Suprapubic skin (tissue), 4 donors: ENCODE measurements at regions not wholly inside any gene's neighbourhood (a gene's known extent, or its start where the extent isn't known, plus 50 kb on each side); places are given as distances from the start of the nearest gene placed in this dataset.

Experiments
- DNase-seq, 2 donors: peaks; one replicate each; pipeline ENCODE4 v3.0.0-alpha.2; 2019; ENCODE audit warnings: low spot score in 2 of 2
- H3K27ac ChIP-seq: fragments of 200-600 bp; sonication (generic); one replicate; pipeline ENCODE4 v1.5.1; 2019
- H3K27me3 ChIP-seq: fragments of 200-600 bp; sonication (generic); one replicate; pipeline ENCODE4 v1.5.1; 2019
- H3K36me3 ChIP-seq: fragments of 200-600 bp; sonication (generic); one replicate; pipeline ENCODE4 v1.5.1; 2019
- H3K4me1 ChIP-seq: fragments of 200-600 bp; sonication (generic); one replicate; pipeline ENCODE4 v1.5.1; 2019
- H3K4me3 ChIP-seq: fragments of 200-600 bp; sonication (generic); one replicate; pipeline ENCODE4 v1.5.1; 2019; ENCODE audit warnings: mild to moderate bottlenecking
- H3K9me3 ChIP-seq: fragments of 200-600 bp; sonication (generic); one replicate; pipeline ENCODE4 v1.5.1; 2019
- CTCF ChIP-seq, 2 donors: fragments of 200-600 bp in 1 of 2; fragments of 450-650 bp in 1 of 2; sonication (generic) in 1 of 2; IDR thresholded peaks; one replicate each; pipeline ENCODE4 v1.5.1; 2016 to 2019; ENCODE audit warnings: antibody characterized with exemption in 2 of 2, mild to moderate bottlenecking in 1 of 2, moderate library complexity in 1 of 2
- EP300 ChIP-seq: sonication (generic); formaldehyde crosslinking; IDR thresholded peaks from one replicate; pipeline ENCODE4 v1.6.1; 2017; ENCODE audit warnings: antibody characterized with exemption
- POLR2A ChIP-seq, 2 donors: fragments of 450-650 bp; IDR thresholded peaks; one replicate each; pipeline ENCODE4 v1.6.1; 2017; ENCODE audit warnings: antibody characterized with exemption in 2 of 2, mild to moderate bottlenecking in 2 of 2, moderate library complexity in 2 of 2
- POLR2AphosphoS5 ChIP-seq, 3 donors: sonication (generic); formaldehyde crosslinking; IDR thresholded peaks; one replicate each; pipeline ENCODE4 v1.6.1; 2017; ENCODE audit warnings: antibody characterized with exemption in 3 of 3
- WGBS: methylation state at CpG from one replicate; pipeline ENCODE4 v1.1.5; 2018; 5-methylcytosine and 5-hydroxymethylcytosine counted together

GRCh38 chr20:61135266-61135665 is 116.8 kb upstream of the CDH4 start:
- Histone ChIP-seq H3K4me1 (no peaks in the 10 kb centered on the region), H3K4me3 (no peak overlapping the region), H3K27ac (no peak overlapping the region), H3K27me3 (peaks cover 43% of the 10 kb centered on the region), H3K9me3 (no peaks in the 10 kb centered on the region), H3K36me3 (no peaks in the 10 kb centered on the region)
- TF ChIP-seq EP300 (no peak), POLR2AphosphoS5 (IDR thresholded peaks at IDR 0.05) (no peak), CTCF (IDR thresholded peaks at IDR 0.05) (no peak), POLR2A (IDR thresholded peaks at IDR 0.05) (no peak)
- 61% methylated on average over 11 of the region's 11 CpGs for WGBS
- no peak for DNase-seq

GRCh38 chr20:61135968-61136367 is 116.1 kb upstream of the CDH4 start:
- Histone ChIP-seq H3K4me1 (no peaks in the 10 kb centered on the region), H3K9me3 (no peaks in the 10 kb centered on the region), H3K36me3 (no peaks in the 10 kb centered on the region), H3K4me3 (no peak overlapping the region), H3K27ac (no peak overlapping the region), H3K27me3 (peaks cover 41% of the 10 kb centered on the region)
- 31% methylated on average over 10 of the region's 15 CpGs for WGBS
- TF ChIP-seq POLR2A (IDR thresholded peaks at IDR 0.05) = no peak
- no peak for TF ChIP-seq CTCF (IDR thresholded peaks at IDR 0.05)
- TF ChIP-seq POLR2AphosphoS5 (IDR thresholded peaks at IDR 0.05) = no peak
- no peak for TF ChIP-seq EP300
- no peak for DNase-seq

DNA sequence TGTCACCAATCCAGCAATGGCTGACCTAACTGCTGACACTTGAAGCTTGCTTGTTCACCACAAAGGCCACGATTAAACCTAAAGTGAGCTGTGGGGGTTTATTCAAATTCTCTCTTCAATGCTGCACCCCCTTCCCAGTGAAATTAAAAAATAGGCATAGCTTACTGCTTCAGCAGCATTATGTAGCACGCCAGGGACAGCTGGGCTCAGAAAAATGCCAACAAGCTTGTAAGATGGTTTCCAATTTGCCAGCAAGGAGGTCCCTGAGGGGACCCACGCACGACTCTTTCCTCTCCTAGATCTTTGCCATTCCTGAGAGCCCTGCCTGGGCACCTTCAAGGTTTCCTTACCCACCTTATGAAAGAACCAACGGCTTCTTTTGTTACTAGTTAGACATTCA is 113.5 kb upstream of the CDH4 start:
- 94% methylated on average over 5 of the region's 5 CpGs for WGBS
- no peak for DNase-seq
- Histone ChIP-seq H3K4me1 (no peaks in the 10 kb centered on the region), H3K9me3 (no peaks in the 10 kb centered on the region), H3K27me3 (peaks cover 23% of the 10 kb centered on the region), H3K4me3 (no peak overlapping the region), H3K27ac (no peak overlapping the region), H3K36me3 (no peaks in the 10 kb centered on the region)
- no peak for TF ChIP-seq EP300
- TF ChIP-seq POLR2AphosphoS5 (IDR thresholded peaks at IDR 0.05) = no peak
- TF ChIP-seq POLR2A (IDR thresholded peaks at IDR 0.05) = no peak
- no peak for TF ChIP-seq CTCF (IDR thresholded peaks at IDR 0.05)

DNA sequence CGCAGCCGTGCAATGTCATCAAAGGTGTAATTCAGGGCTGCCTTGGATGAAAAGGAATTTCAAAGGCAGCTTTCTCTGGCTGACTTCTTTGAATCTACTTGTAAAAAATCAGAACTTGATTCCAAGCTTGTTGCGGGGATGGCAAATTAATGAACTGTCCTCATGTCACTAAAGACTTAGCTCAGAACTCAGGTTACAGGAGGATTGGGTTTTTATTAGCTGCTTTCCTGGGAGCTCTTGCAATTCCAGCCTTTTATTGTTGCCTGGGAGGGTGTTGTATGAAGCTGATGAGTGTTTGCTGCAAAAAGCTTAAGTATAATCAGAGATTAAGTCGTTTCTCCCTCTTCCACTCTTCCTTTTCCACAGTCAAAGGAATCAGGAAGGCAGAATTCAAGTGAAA is 113.0 kb upstream of the CDH4 start:
- H3K27me3 ChIP-seq = peaks cover 18% of the 10 kb centered on the region
- H3K4me1 ChIP-seq = no peaks in the 10 kb centered on the region
- no peak overlapping the region for H3K27ac ChIP-seq
- H3K36me3 ChIP-seq = no peaks in the 10 kb centered on the region
- no peak overlapping the region for H3K4me3 ChIP-seq
- 77% methylated on average over 4 of the region's 4 CpGs for WGBS
- no peak for DNase-seq
- TF ChIP-seq EP300 = no peak
- TF ChIP-seq POLR2A (IDR thresholded peaks at IDR 0.05) = no peak
- no peak for TF ChIP-seq CTCF (IDR thresholded peaks at IDR 0.05)
- TF ChIP-seq POLR2AphosphoS5 (IDR thresholded peaks at IDR 0.05) = no peak
- H3K9me3 ChIP-seq = no peaks in the 10 kb centered on the region

GRCh38 chr20:61140576-61140975 is 111.5 kb upstream of the CDH4 start:
- no peak for DNase-seq
- H3K36me3 ChIP-seq = no peaks in the 10 kb centered on the region
- H3K4me1 ChIP-seq = no peaks in the 10 kb centered on the region
- peaks cover 4% of the 10 kb centered on the region for H3K9me3 ChIP-seq
- no peak overlapping the region for H3K4me3 ChIP-seq
- peaks cover 7% of the 10 kb centered on the region for H3K27me3 ChIP-seq
- TF ChIP-seq CTCF (IDR thresholded peaks at IDR 0.05) = no peak
- no peak for TF ChIP-seq EP300
- no peak for TF ChIP-seq POLR2A (IDR thresholded peaks at IDR 0.05)
- no peak for TF ChIP-seq POLR2AphosphoS5 (IDR thresholded peaks at IDR 0.05)
- H3K27ac ChIP-seq = no peak overlapping the region
- 96% methylated on average over 4 of the region's 4 CpGs for WGBS
